ENCODE measurements at regions not wholly inside any gene's neighbourhood (a gene's known extent, or its start where the extent isn't known, plus 50 kb on each side); places are given as distances from the start of the nearest gene placed in this dataset.

- H3K27ac ChIP-seq = peak overlapping the region; percentile 31
- no peak for DNase-seq (ENCODE audit: low read depth, low spot score)
Measured at GRCh38 chr4:138898282-138898681, 117.3 kb upstream of the NOCT start.

GRCh38 chr4:138897811-138898226 is 117.8 kb upstream of the NOCT start:
- peak overlapping the region; percentile 31 for H3K27ac ChIP-seq
- DNase-seq (ENCODE audit: low read depth, low spot score) = peak; percentile 24

GRCh38 chr4:138894709-138895108 is 120.9 kb upstream of the NOCT start:
- peak; percentile 69 for DNase-seq (ENCODE audit: low read depth, low spot score)
- H3K27ac ChIP-seq = peak overlapping the region; percentile 63

GRCh38 chr4:138894011-138894410 is 121.6 kb upstream of the NOCT start:
- H3K27ac ChIP-seq = peak overlapping the region; percentile 63
- no peak for DNase-seq (ENCODE audit: low read depth, low spot score)

GRCh38 chr4:138892483-138893407 is 122.8 kb upstream of the NOCT start:
- no peak overlapping the region for H3K27ac ChIP-seq
- DNase-seq (ENCODE audit: low read depth, low spot score) = no peak

- no peak overlapping the region for H3K27ac ChIP-seq
- DNase-seq (ENCODE audit: low read depth, low spot score) = no peak
Measured at GRCh38 chr4:138891631-138892031, 124.0 kb upstream of the NOCT start.

- no peak overlapping the region for H3K27ac ChIP-seq
- DNase-seq (ENCODE audit: low read depth, low spot score) = no peak
Measured at GRCh38 chr4:138890891-138891570, 124.5 kb upstream of the NOCT start.

- no peak for DNase-seq (ENCODE audit: low read depth, low spot score)
- no peak overlapping the region for H3K27ac ChIP-seq
Measured at GRCh38 chr4:138889216-138889615, 126.4 kb upstream of the NOCT start.

- DNase-seq (ENCODE audit: low read depth, low spot score) = no peak
- H3K27ac ChIP-seq = no peak overlapping the region
Measured at GRCh38 chr4:138887741-138888140, 127.8 kb upstream of the NOCT start.

- no peak for DNase-seq (ENCODE audit: low read depth, low spot score)
- no peak overlapping the region for H3K27ac ChIP-seq
Measured at GRCh38 chr4:138887341-138887740, 128.2 kb upstream of the NOCT start.

GRCh38 chr4:138879757-138880156 is 135.8 kb upstream of the NOCT start:
- H3K27ac ChIP-seq = no peak overlapping the region
- DNase-seq (ENCODE audit: low read depth, low spot score) = no peak

- DNase-seq (ENCODE audit: low read depth, low spot score) = no peak
- peak overlapping the region; percentile 29 for H3K27ac ChIP-seq
Measured at GRCh38 chr4:138875891-138876608, 139.5 kb upstream of the NOCT start.

GRCh38 chr4:138871555-138871875 is 144.1 kb upstream of the NOCT start:
- no peak for DNase-seq (ENCODE audit: low read depth, low spot score)
- H3K27ac ChIP-seq = no peak overlapping the region

GRCh38 chr4:138870737-138871554 is 144.6 kb upstream of the NOCT start:
- H3K27ac ChIP-seq = no peak overlapping the region
- DNase-seq (ENCODE audit: low read depth, low spot score) = no peak

GRCh38 chr4:138869631-138870030 is 145.9 kb upstream of the NOCT start:
- no peak for DNase-seq (ENCODE audit: low read depth, low spot score)
- H3K27ac ChIP-seq = no peak overlapping the region

- H3K27ac ChIP-seq = no peak overlapping the region
- DNase-seq (ENCODE audit: low read depth, low spot score) = no peak
Measured at GRCh38 chr4:138869165-138869564, 146.4 kb upstream of the NOCT start.

- H3K27ac ChIP-seq = no peak overlapping the region
- DNase-seq (ENCODE audit: low read depth, low spot score) = no peak
Measured at GRCh38 chr4:138868562-138868961, 147.0 kb upstream of the NOCT start.

- DNase-seq (ENCODE audit: low read depth, low spot score) = no peak
- no peak overlapping the region for H3K27ac ChIP-seq
Measured at GRCh38 chr4:138867404-138867803, 148.2 kb upstream of the NOCT start.

GRCh38 chr4:138866314-138866713 is 149.3 kb upstream of the NOCT start:
- no peak for DNase-seq (ENCODE audit: low read depth, low spot score)
- H3K27ac ChIP-seq = no peak overlapping the region

GRCh38 chr4:138865765-138866164 is 149.8 kb upstream of the NOCT start:
- no peak overlapping the region for H3K27ac ChIP-seq

More at GRCh38 chr4:138865765-138866164, 149.8 kb upstream of the NOCT start:
- no peak for DNase-seq (ENCODE audit: low read depth, low spot score)
